ENCODE measurements at regions not wholly inside any gene's neighbourhood (a gene's known extent, or its start where the extent isn't known, plus 50 kb on each side); places are given as distances from the start of the nearest gene placed in this dataset.
A peak's percentile ranks its signal among the peaks of the same experiment; 100 is the strongest.

- H3K9me3 ChIP-seq: no peaks in the 10 kb centered on the region
- no peak for DNase-seq
- 54 to 72% (median 67%) methylated on average over 5 of the region's 5 CpGs for WGBS, 5 donors
- no peaks in the 10 kb centered on the region for H3K27me3 ChIP-seq
- no peak overlapping the region for H3K27ac ChIP-seq
- no peaks in the 10 kb centered on the region for H3K36me3 ChIP-seq
- intact Hi-C loops (cut with DNase I; ENCODE audit: low total_unique reads): no loop called here
- peaks cover 0 to 30% (median 12%) of the 10 kb centered on the region in 4 donors for H3K4me1 ChIP-seq
- TF ChIP-seq CTCF (IDR thresholded peaks at IDR 0.05) (no peak), POLR2AphosphoS5 (IDR thresholded peaks at IDR 0.05) (no peak), EP300 (IDR thresholded peaks at IDR 0.05) (no peak), POLR2A (IDR thresholded peaks at IDR 0.05) (no peak)
- no peak overlapping the region for H3K4me3 ChIP-seq
These were observed 173.4 kb upstream of the BMPER start for GRCh38 chr7:33731912-33732311.

- WGBS, 5 donors: 41 to 83% (median 55%) methylated on average over 2 of the region's 2 CpGs
- Histone ChIP-seq H3K27ac (no peak overlapping the region), H3K27me3 (no peaks in the 10 kb centered on the region), H3K9me3 (no peaks in the 10 kb centered on the region), H3K4me3 (no peak overlapping the region), H3K4me1 (peaks cover 0 to 30% (median 12%) of the 10 kb centered on the region in 4 donors), H3K36me3 (no peaks in the 10 kb centered on the region)
- TF ChIP-seq CTCF (IDR thresholded peaks at IDR 0.05): no peak
- no peak for TF ChIP-seq POLR2AphosphoS5 (IDR thresholded peaks at IDR 0.05)
- no peak for TF ChIP-seq EP300 (IDR thresholded peaks at IDR 0.05)
- TF ChIP-seq POLR2A (IDR thresholded peaks at IDR 0.05): no peak
- intact Hi-C loops (cut with DNase I; ENCODE audit: low total_unique reads): no loop called here
- no peak for DNase-seq
These were observed 172.9 kb upstream of the BMPER start for GRCh38 chr7:33732462-33732861.

DNA sequence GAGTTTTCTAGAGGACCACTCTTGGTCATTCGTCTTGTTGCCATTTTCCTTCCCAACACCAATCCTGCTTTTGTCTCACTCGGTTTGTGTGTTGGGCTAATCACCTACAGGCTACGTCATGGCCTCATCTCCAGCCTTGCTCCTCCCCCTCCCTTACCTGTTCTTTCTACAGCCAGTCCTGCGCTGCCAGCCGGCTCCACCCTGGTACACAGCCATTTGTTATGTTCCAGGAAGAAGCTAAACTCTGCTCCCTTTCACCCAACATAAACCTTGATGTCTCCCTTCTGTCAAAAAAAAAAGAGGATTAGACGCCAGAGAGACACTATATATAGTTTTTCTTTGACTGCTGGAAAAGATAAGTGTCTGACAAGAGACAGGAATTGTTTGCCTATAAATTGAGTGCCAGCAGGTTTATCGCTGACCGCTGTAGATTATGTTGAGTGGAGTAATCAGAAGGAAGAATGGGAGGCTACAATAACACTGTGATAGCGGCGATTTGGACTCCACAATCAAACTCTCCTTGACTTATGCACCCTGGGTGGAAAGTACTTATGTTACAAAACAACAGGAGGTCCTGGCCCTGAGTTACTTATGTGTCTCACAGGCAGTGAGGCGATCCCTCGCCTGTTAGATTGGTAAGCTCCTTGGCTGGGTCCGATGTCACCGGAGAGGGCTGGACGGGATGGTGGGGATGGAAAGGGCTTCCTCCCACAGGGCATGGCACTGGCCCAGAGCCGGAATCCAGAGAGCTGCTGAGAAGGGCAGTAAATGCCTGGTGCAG, 171.3 kb upstream of the BMPER start:
- H3K27me3 ChIP-seq: no peaks in the 10 kb centered on the region
- no peaks in the 10 kb centered on the region for H3K36me3 ChIP-seq
- H3K4me3 ChIP-seq: peak overlapping the region in 1 of 4 donors; percentile 9
- TF ChIP-seq POLR2AphosphoS5 (IDR thresholded peaks at IDR 0.05) (no peak), CTCF (IDR thresholded peaks at IDR 0.05) (no peak), EP300 (IDR thresholded peaks at IDR 0.05) (no peak), POLR2A (IDR thresholded peaks at IDR 0.05) (no peak)
- no peaks in the 10 kb centered on the region for H3K9me3 ChIP-seq
- WGBS, 5 donors: 34 to 67% (median 51%) methylated on average over 16 of the region's 16 CpGs
- H3K4me1 ChIP-seq: peaks cover 0 to 22% (median 10%) of the 10 kb centered on the region in 4 donors
- peak; percentile 77 to 78 for DNase-seq
- H3K27ac ChIP-seq: peak overlapping the region; percentile 2 to 57 (median 27)
- intact Hi-C loops (cut with DNase I; ENCODE audit: low total_unique reads): no loop called here

DNA sequence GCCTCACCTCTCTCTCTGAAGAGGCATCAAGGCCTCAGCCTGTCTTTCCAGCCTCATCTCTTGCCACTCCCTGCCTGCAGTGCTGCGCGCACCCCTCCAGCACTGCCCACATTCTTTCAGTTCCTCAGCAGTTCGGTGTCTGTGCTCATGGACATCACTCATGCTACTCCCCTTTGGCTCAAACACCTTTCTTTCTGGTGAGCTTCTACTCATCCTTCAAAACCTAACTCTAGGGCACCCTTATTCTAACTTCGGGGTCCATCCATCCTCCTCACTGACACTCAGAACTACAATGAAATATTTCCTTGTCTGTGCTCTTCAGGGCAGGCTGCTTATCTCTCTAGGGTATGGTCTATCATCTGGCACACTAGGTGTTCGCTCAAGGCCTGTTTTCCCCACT, 169.9 kb upstream of the BMPER start:
- H3K27ac ChIP-seq: no peak overlapping the region
- WGBS, 5 donors: 82 to 97% (median 96%) methylated on average over 5 of the region's 5 CpGs
- TF ChIP-seq POLR2A (IDR thresholded peaks at IDR 0.05) (no peak), CTCF (IDR thresholded peaks at IDR 0.05) (no peak)
- no peaks in the 10 kb centered on the region for H3K36me3 ChIP-seq
- H3K4me1 ChIP-seq: peaks cover 0 to 15% (median 3%) of the 10 kb centered on the region in 4 donors
- H3K27me3 ChIP-seq: no peaks in the 10 kb centered on the region
- intact Hi-C loops (cut with DNase I; ENCODE audit: low total_unique reads): no loop called here
- H3K4me3 ChIP-seq: no peak overlapping the region
- H3K9me3 ChIP-seq: no peaks in the 10 kb centered on the region
- DNase-seq: no peak

Data from stomach (tissue), 8 donors.